Thyroid gland (tissue), 4 donors: ENCODE measurements at regions not wholly inside any gene's neighbourhood (a gene's known extent, or its start where the extent isn't known, plus 50 kb on each side); places are given as distances from the start of the nearest gene placed in this dataset.

Experiments
- DNase-seq, 2 donors: peaks; one replicate each; pipeline ENCODE4 v3.0.0-alpha.2; 2019
- H3K27ac ChIP-seq, 3 donors: fragments of 200-600 bp; sonication (generic); 1 replicate in 2 of 3; 2 replicates in 1 of 3; pipeline ENCODE4 v1.5.1; 2016 to 2019; ENCODE audit warnings: mild to moderate bottlenecking in 1 of 3, moderate library complexity in 1 of 3
- H3K27me3 ChIP-seq: fragments of 200-600 bp; sonication (generic); one replicate; pipeline ENCODE4 v1.5.1; 2019
- H3K36me3 ChIP-seq, 2 donors: fragments of 200-600 bp; sonication (generic); one replicate each; pipeline ENCODE4 v1.5.1; 2016 to 2019
- H3K4me1 ChIP-seq, 2 donors: fragments of 200-600 bp; sonication (generic); one replicate each; pipeline ENCODE4 v1.5.1; 2017 to 2019
- H3K4me3 ChIP-seq, 3 donors: fragments of 200-600 bp; sonication (generic); replicated peaks in 1 of 3; 1 replicate in 2 of 3; 2 replicates in 1 of 3; pipeline ENCODE4 v1.5.1; 2016; ENCODE audit warnings: mild to moderate bottlenecking in 1 of 3
- H3K9me3 ChIP-seq: fragments of 200-600 bp; sonication (generic); one replicate; pipeline ENCODE4 v1.5.1; 2017
- CTCF ChIP-seq, 6 experiments: fragments of 200-600 bp in 3 of 6; fragments of 450-650 bp in 3 of 6; sonication (generic) in 3 of 6; IDR thresholded peaks; one replicate each; pipeline ENCODE4 v1.5.1; 2016 to 2019; ENCODE audit warnings: antibody characterized with exemption in 6 of 6, mild to moderate bottlenecking in 2 of 6, inconsistent platforms in 1 of 6, moderate library complexity in 1 of 6
- POLR2A ChIP-seq, 2 donors: fragments of 450-650 bp; IDR thresholded peaks; one replicate each; pipeline ENCODE4 v1.6.1; 2017; ENCODE audit warnings: antibody characterized with exemption in 2 of 2, mild to moderate bottlenecking in 2 of 2, moderate library complexity in 1 of 2
- WGBS, 2 donors: methylation state at CpG; one replicate each; pipeline ENCODE4 v1.1.5; 2017; 5-methylcytosine and 5-hydroxymethylcytosine counted together
- intact Hi-C: fragments of 100-400 bp; cut with DNase I; formaldehyde crosslinking; loops from one replicate; pipeline ENCODE4 v1.15.1; 2023

GRCh38 chr6:18820725-18821124 is 433.6 kb downstream of the RNF144B start:
- TF ChIP-seq POLR2A (IDR thresholded peaks at IDR 0.05) (no peak), CTCF (IDR thresholded peaks at IDR 0.05) (no peak)
- DNase-seq: no peak
- intact Hi-C loops: no loop called here
- no peaks in the 10 kb centered on the region for H3K27me3 ChIP-seq
- H3K9me3 ChIP-seq: no peaks in the 10 kb centered on the region
- no peak overlapping the region for H3K27ac ChIP-seq
- H3K36me3 ChIP-seq: no peaks in the 10 kb centered on the region
- no peak overlapping the region for H3K4me3 ChIP-seq
- WGBS, 2 donors: 65 to 70% methylated on average over 3 of the region's 3 CpGs
- H3K4me1 ChIP-seq: no peaks in the 10 kb centered on the region

GRCh38 chr6:18823782-18824386 is 436.7 kb downstream of the RNF144B start:
- WGBS, 2 donors: 56% methylated on average over 5 of the region's 5 CpGs

GRCh38 chr6:18829272-18829870 is 442.2 kb downstream of the RNF144B start:
- TF ChIP-seq CTCF (IDR thresholded peaks at IDR 0.05) (no peak), POLR2A (IDR thresholded peaks at IDR 0.05) (no peak)
- Histone ChIP-seq H3K4me3 (no peak overlapping the region), H3K4me1 (no peaks in the 10 kb centered on the region), H3K36me3 (no peaks in the 10 kb centered on the region), H3K27me3 (no peaks in the 10 kb centered on the region), H3K27ac (no peak overlapping the region), H3K9me3 (no peaks in the 10 kb centered on the region)
- intact Hi-C loops: no loop called here
- 80 to 96% methylated on average over 1 of the region's 1 CpG for WGBS, 2 donors
- no peak for DNase-seq

More at GRCh38 chr6:18823782-18824386, 436.7 kb downstream of the RNF144B start:
- TF ChIP-seq CTCF (IDR thresholded peaks at IDR 0.05): peak in 1 of 6 experiments; percentile 16
- no peak for TF ChIP-seq POLR2A (IDR thresholded peaks at IDR 0.05)
- Histone ChIP-seq H3K4me1 (no peaks in the 10 kb centered on the region), H3K4me3 (no peak overlapping the region), H3K27ac (no peak overlapping the region), H3K9me3 (no peaks in the 10 kb centered on the region), H3K36me3 (no peaks in the 10 kb centered on the region), H3K27me3 (no peaks in the 10 kb centered on the region)
- DNase-seq: peak; percentile 4 to 9
- intact Hi-C loops: no loop called here

- Histone ChIP-seq H3K9me3 (no peaks in the 10 kb centered on the region), H3K27ac (no peak overlapping the region), H3K4me1 (no peaks in the 10 kb centered on the region), H3K4me3 (no peak overlapping the region), H3K27me3 (no peaks in the 10 kb centered on the region), H3K36me3 (no peaks in the 10 kb centered on the region)
- TF ChIP-seq CTCF (IDR thresholded peaks at IDR 0.05) (no peak), POLR2A (IDR thresholded peaks at IDR 0.05) (no peak)
- intact Hi-C loops: no loop called here
- no peak for DNase-seq
- WGBS, 2 donors: 92 to 98% methylated on average over 9 of the region's 9 CpGs
Measured at GRCh38 chr6:18835976-18836375, 448.8 kb downstream of the RNF144B start.

GRCh38 chr6:18837013-18837412 is 449.9 kb downstream of the RNF144B start:
- no peak for DNase-seq
- 75% methylated on average over 3 of the region's 3 CpGs for WGBS, 2 donors

More at GRCh38 chr6:18837013-18837412, 449.9 kb downstream of the RNF144B start:
- Histone ChIP-seq H3K4me1 (no peaks in the 10 kb centered on the region), H3K4me3 (no peak overlapping the region), H3K27ac (no peak overlapping the region), H3K27me3 (no peaks in the 10 kb centered on the region), H3K9me3 (no peaks in the 10 kb centered on the region), H3K36me3 (no peaks in the 10 kb centered on the region)
- no peak for TF ChIP-seq CTCF (IDR thresholded peaks at IDR 0.05)
- TF ChIP-seq POLR2A (IDR thresholded peaks at IDR 0.05): no peak
- intact Hi-C loops: no loop called here
